GM04504 (cell line): ENCODE measurements at regions not wholly inside any gene's neighbourhood (a gene's known extent, or its start where the extent isn't known, plus 50 kb on each side); places are given as distances from the start of the nearest gene placed in this dataset.
"Not testable (repeated sequence)": the region's sequence is repeated elsewhere in the genome, so short reads cannot be mapped to it uniquely, and the experiment has no call there.

ENCODE experiments used
- DNase-seq: peaks from one replicate; pipeline ENCODE4 v3.0.0-alpha.2; 2012; ENCODE audit warnings: low read depth

- no peak for DNase-seq
Measured at GRCh38 chr2:53610260-53610659, 157.3 kb upstream of the CHAC2 start.

DNA sequence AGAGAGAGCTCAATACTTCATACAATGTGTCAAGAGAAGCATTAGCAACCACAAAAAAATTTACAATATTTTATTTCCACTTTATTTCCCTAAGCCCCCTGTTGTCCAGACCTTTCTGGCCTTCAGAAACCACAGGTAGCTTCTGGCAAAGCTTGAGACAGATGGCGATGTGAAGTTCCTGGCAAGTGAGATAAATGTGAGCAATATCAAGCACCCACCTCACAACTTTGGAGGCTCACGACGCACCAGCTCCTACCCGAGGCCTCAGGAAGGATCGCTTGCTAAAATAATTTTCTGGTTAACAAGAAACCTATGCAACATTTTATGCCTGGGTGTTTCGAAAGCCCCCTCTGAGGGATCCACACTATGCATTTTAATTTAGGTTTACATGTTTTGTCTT, 158.1 kb upstream of the CHAC2 start:
- no peak for DNase-seq

DNA sequence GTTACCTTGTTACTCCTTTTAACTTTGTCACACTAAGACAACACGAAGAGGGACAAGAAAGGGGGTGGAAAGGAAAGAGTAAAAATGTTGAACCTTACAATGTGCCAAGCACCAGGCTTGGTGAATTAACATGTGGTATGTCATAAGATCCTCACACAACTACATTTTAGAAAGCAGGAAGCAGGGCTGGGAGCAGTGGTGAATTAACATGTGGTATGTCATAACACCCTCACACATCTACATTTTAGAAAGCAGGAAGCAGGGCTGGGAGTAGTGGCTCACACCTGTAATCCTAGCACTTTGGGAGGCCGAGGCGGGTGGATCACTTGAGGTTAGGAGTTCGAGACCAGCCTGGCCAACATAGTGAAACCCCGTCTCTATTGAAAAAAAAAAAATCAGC, 159.3 kb upstream of the CHAC2 start:
- DNase-seq: no peak

GRCh38 chr2:53600815-53601214, 166.8 kb upstream of the CHAC2 start:
- no peak for DNase-seq

- DNase-seq: not testable (repeated sequence)
Measured at GRCh38 chr2:53586733-53587612, 180.6 kb upstream of the CHAC2 start.

DNA sequence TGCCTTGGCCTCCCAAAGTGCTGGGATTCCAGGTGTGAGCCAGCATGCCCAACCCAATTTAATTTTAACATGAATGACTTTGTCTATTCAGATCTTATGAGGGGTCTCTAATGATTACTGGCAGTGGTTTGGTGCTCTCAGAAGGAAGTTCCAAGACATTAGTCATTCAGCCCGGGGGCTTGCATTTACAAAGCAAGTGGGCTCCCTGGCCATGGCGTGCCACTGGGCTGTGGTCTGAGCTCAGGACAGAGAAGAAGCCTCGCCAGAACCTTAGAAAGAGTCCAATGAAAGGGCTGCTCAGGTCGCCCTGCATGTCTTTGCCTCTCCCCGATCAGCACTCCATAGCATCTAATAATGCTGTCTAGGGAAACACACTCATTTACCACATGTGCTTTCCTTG, 182.6 kb upstream of the CHAC2 start:
- DNase-seq: no peak

DNA sequence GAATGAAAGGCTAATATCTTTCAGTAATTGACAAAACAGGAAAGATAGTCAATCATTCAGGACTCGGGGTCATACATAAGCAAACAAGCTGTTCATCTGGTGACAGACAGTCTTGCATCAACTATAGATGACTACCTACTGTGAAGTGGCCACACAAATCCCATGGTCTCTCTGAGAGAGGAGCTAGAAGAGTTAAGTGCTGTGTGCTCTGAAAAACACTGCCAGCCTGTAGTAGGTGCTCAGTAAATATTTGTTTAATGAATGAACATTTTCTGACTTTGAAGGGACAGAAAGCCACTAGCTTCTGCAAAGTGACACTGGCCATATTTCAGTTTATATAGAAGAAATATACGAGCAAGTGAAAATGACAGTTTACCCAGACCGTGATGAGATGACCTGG, 184.0 kb upstream of the CHAC2 start:
- no peak for DNase-seq

DNA sequence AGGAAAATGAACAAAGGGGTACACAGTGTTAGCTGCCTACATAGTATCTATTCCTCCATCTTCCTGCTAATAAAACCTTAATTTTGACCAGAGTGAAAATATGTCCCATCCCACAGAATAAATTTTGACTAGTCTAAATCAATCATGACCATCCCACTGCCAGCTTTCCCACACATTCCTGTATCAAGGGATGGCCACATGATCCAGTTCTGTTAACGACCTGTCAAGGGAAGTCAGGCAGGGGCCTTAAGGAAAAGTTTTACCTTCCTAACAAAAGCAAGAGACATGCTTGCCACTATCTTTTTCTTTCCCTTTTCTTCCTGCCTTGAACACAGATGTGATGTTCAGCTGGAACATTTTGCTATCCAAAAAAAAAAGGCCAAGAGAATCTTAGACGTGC, 185.0 kb upstream of the CHAC2 start:
- no peak for DNase-seq

DNA sequence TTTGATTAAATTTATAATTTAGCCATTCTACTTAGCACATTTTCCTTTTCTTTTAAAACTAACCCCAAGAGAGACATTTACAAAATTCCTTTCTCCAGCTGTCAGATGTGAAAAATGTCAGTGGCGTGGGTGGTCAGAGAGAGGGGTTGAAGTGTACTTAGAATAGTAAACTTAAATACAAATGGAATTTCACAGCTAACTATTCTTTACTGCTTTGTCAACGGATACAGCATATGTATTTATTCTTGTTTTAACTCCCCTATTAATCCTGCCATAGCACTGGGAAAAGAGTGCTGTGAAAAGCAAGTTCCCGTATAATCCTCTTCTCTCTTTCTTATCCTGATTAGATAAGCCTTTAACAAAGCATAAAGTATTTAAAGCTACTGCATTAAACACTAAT, 191.4 kb upstream of the CHAC2 start:
- no peak for DNase-seq

DNA sequence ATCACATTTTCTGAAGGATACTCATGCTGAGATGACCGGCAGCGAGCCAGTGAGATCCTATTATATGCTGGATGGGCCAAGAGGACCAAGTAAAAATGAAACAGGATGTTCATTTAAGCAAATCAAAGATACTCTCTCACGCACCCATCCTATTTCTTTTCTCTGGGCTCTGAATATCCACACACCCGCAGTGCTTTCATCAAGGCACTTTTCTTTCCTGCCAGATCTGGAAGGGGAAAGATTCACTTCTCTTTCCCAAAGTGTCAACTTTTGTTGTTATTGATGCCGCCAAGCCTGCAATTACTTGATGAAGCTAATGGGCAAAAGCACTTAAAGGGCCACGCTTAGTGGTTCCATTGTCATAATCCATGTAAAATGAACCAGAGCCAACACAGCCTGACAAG, 191.9 kb upstream of the CHAC2 start:
- DNase-seq: no peak

DNA sequence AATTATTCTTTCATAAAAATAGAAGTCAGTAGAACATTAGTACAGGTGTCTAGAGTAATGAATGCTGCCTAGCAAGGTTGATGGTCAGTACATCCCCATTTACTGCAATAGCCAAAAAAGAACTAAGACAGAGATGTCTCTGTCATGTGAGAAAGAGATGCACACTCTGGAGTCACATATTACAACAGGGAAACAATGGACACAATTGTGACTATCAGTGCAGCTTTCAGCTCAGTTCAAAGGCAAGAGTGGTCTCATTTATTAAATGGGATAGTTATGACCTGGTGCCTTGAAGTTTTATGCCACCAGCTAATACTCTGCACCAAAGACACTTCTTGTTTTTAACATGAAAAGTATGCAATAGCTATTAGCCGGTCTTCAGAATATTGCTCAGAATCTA, 194.9 kb upstream of the CHAC2 start:
- DNase-seq: no peak

- DNase-seq: no peak
Measured at GRCh38 chr2:53569957-53570727, 197.5 kb upstream of the CHAC2 start.

- no peak for DNase-seq
Measured at GRCh38 chr2:53568469-53568868, 199.1 kb upstream of the CHAC2 start.

- DNase-seq: no peak
Measured at GRCh38 chr2:53567073-53567472, 200.5 kb upstream of the CHAC2 start.

DNA sequence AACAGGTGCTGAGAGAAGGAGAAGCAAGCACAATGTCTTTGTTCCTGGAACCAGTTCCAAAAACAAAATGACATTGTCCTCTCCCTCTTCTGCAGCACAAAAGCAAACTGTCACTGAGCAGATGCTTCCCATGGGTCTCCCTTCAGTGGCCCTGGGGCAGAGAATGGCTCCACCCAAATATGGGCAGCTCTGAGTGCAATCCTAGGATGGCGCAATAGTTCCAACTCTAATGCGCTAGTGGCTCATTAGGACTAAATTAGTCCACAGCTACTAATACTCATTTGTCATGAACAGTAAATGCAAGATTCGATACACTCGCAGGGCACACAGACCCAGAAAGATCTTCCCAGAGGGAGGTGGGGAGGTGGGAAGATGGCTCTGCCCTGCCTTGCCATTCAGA, 205.2 kb upstream of the CHAC2 start:
- DNase-seq: no peak

GRCh38 chr2:53561155-53561554, 206.4 kb upstream of the CHAC2 start:
- DNase-seq: no peak

- no peak for DNase-seq
Measured at GRCh38 chr2:53559302-53559966, 208.2 kb upstream of the CHAC2 start.

- DNase-seq: no peak
Measured at GRCh38 chr2:53558867-53559266, 208.7 kb upstream of the CHAC2 start.

- no peak for DNase-seq
Measured at GRCh38 chr2:53549497-53549896, 218.1 kb upstream of the CHAC2 start.

DNA sequence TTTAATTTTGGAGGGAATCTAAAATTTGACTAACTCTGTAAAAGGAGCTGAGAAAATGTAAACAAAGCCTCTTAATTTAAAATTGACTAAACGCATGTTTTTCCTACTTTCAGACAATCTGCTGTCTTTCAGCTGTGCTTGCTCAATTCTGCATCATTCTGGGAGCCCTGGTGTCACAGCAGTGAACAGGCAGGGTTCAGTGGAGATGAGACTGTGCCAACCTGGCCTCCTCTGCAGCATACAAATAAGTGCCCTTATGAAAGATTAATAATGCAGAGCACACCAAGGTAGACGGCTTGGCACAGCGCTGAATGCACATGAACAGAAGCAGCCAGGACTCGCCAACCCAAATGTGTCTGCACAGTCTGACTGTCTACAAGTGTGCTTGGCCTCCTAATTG, 222.0 kb upstream of the CHAC2 start:
- DNase-seq: no peak

GRCh38 chr2:53544871-53545558, 222.6 kb upstream of the CHAC2 start:
- DNase-seq: no peak

DNA sequence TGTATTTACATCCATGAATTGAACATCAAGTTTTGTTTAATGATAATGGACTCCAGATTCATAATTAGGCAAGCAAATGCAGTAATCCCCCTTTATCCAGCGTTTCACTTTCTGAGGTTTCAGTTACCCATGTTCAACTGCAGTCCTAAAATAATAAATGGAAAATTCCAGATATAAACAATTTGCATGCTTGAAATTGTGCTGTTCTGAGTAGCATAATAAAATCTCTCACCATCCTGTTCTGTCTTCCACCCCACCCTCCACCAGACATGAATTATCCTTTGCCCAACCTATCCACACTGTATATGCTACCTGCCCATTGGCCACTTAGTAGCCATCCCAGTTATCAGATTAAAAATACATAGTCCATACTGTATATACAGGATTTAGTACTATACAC, 224.5 kb upstream of the CHAC2 start:
- DNase-seq: no peak
